Lower leg skin (tissue), 3 donors: ENCODE measurements at regions not wholly inside any gene's neighbourhood (a gene's known extent, or its start where the extent isn't known, plus 50 kb on each side); places are given as distances from the start of the nearest gene placed in this dataset.

ENCODE experiments used
- CTCF ChIP-seq, 3 donors: fragments of 450-650 bp; IDR thresholded peaks; one replicate each; pipeline ENCODE4 v1.5.1; 2016; ENCODE audit warnings: antibody characterized with exemption in 3 of 3, mild to moderate bottlenecking in 3 of 3, moderate library complexity in 2 of 3
- POLR2A ChIP-seq, 2 donors: fragments of 450-650 bp; IDR thresholded peaks; one replicate each; pipeline ENCODE4 v1.6.1; 2016 to 2017; ENCODE audit warnings: antibody characterized with exemption in 2 of 2, mild to moderate bottlenecking in 1 of 2, moderate library complexity in 1 of 2

- TF ChIP-seq POLR2A (IDR thresholded peaks at IDR 0.05) (no peak), CTCF (IDR thresholded peaks at IDR 0.05) (no peak)
Observed at GRCh38 chr16:54511222-54511731, 224.7 kb upstream of the IRX3 start.
